NCI-H69 (cell line): ENCODE measurements at regions not wholly inside any gene's neighbourhood (a gene's known extent, or its start where the extent isn't known, plus 50 kb on each side); places are given as distances from the start of the nearest gene placed in this dataset.

Source experiments
- DNase-seq: peaks from one replicate; lab custom pipeline; 2025; lab: John Stamatoyannopoulos, UW

DNA sequence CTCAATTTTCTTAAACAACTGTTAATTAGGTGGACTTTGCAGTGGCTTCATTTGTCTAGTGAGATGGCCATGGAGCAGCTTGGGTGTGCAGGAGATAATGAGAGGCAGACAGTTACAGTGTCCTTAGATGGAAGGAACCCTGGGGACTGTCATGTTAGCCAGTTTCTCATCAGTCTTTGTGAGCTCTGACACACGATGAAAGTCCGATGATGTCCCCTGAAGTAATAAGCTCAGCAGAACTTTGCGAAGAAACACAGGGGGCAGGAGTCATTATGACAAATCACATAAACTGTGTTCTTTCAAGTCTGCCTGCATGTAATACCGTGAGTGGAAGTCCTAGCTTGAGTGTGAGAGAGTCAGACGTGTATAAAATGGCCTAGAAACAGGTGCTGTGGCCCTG lies 201.8 kb downstream of the DRD1 start:
- no peak for DNase-seq

- DNase-seq: no peak
Measured at GRCh38 chr5:175238326-175238725, 205.7 kb downstream of the DRD1 start.

- DNase-seq: no peak
Measured at GRCh38 chr5:175236176-175236575, 207.8 kb downstream of the DRD1 start.

GRCh38 chr5:175235251-175235960 lies 208.6 kb downstream of the DRD1 start:
- DNase-seq: no peak

DNA sequence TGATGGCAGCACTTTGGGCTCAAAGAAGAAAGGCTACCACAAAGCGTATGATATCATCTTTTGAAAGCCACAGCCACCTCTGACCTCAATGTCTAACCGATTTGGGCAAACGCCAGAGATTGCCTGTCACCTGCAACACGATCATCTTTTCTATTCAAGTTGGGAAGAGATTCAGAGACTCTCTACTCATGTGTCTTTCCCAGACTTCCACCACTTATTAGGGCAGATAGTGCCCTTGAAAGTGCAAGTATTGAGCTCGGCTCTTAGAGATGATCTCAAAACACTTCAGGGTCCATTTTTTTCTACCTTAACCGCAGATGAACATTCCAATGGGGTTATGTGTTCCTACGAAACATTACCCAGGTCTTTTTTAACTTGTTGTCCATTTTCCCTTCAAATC lies 213.7 kb downstream of the DRD1 start:
- no peak for DNase-seq

DNA sequence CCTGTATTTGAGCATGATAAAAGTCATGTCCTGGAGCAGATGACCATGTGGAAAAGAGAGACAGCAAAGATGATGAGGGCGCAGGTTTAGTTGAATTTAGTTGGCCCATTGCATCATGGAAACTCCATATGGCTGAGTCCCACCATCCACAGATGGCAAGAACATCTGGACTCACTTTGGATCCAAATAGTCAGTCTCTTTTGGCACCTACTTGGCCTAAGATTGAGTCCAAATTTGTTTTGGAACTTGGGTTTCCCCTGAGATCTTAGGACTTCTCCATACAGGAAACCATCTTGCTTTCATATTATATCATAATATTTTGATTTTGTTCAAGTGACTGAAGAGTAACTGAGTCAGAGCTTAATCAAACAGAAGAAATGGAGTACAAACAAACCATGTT lies 217.5 kb downstream of the DRD1 start:
- DNase-seq: no peak

GRCh38 chr5:175223291-175223690 lies 220.7 kb downstream of the DRD1 start:
- no peak for DNase-seq

GRCh38 chr5:175222621-175223020 lies 221.4 kb downstream of the DRD1 start:
- no peak for DNase-seq

DNA sequence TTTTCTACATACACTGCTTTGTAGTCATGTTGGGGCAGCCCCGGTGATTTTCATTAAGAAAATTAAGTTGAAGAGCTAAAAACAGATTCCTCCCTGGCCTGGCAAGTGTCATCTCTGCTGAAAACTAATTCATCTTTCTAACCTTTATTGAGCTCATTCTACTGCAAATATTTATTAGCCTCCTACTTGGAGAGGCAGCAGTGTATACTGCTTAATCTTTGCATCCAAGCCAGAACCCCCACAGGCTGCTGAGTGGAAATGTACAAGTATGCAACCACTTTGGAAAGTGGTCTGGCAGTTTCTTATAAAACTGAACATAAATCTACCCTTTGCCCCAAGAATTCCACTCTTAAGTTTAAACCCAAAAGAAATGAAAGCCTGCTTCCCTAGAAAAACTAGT lies 223.4 kb downstream of the DRD1 start:
- DNase-seq: no peak

GRCh38 chr5:175219366-175219765 lies 224.6 kb downstream of the DRD1 start:
- no peak for DNase-seq

- no peak for DNase-seq
Measured at GRCh38 chr5:175216991-175217390, 227.0 kb downstream of the DRD1 start.

GRCh38 chr5:175215906-175216305 lies 228.1 kb downstream of the DRD1 start:
- DNase-seq: no peak

DNA sequence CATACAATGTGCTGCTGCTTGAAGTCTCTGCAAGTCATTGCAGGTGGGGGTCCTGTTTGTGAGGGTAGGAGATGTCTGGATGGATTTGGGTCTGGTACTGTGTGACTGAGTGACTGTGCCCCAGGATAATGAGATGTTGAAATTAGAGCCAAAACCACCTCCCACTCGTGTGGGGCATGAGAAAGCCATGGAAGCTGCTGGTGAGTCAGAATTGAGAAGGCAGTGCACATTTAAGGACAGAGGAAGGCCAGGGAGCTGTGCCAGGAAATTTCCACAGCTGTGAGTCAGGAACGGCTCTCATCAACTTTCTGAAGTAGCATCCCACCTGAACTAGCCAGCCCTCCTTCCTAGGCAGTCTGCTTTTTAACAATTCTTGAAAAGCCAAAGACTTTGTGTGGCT lies 229.8 kb downstream of the DRD1 start:
- DNase-seq: no peak

DNA sequence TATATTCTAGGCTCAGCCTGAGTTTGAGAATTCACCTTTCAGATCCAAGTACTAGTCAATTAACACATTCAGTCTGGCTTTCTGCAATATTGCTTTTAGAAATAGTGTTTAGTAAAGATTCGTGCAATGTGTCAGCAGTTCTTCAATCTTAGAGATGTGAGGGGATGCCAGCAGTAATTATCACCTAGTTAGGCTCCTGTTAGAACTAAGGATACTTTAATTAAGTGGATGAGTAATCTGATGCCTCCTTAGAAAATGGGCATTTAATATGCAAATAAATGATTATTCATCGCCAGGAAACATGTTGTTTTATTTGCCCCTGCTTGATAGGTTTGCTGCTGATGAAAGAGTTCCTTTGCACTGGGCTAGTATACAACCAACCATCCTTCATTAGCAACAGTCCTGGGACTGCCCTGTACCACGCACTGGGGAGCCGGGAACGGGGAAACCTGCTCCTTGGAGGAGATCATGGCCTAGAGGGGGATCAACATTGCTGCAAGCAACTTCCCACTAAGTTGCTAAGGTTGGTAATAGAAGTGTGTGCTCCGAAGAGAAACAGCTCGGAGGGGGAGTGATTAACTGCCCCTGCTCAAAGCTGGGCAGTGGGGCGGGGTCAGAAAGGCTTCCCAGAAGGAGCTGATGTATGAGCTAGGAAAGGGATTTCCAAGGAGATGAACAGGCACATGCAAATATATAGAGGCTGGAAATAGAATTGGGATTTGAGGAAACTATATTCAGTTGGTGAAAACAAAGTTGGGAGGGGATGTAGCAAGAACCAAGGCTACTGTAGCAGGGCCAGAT lies 231.8 kb downstream of the DRD1 start:
- DNase-seq: no peak

DNA sequence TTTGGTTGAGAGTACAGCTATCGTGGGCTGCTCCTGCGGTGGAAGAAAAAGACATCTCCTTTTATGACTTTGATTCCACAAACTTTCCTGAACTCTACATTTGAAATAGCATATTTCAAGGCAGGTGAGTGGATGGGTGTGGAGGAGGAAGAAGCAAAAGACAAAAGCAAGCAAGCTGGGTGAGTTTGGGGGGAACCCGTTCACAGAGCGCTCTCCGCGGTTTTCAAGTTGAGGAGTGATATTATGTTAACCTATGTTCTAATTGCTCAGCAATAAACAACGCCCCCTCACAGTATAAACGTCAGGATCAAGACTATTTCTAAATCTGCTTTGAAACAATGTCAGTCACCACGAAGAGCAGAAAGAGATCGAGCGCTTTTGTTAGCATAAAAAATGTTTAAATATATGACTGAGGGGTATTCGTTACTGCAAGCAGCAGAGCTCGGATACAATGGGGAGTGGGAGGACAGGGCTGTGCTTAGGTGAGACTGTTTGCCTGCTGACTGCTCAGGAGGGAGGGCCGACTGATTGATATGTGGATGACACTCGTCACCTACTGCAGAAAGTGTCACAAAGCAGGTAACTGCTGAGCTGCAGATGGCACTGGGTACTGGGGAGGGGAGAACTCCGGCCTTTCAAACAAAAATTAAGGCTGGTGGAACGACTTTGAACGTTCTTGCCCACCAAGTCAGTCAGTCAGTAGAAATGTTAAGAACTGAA lies 236.5 kb downstream of the DRD1 start:
- no peak for DNase-seq

GRCh38 chr5:175206669-175207068 lies 237.3 kb downstream of the DRD1 start:
- DNase-seq: no peak

GRCh38 chr5:175202463-175203068 lies 241.4 kb downstream of the DRD1 start:
- DNase-seq: peak; percentile 16

- no peak for DNase-seq
Measured at GRCh38 chr5:175201393-175201792, 242.6 kb downstream of the DRD1 start.

DNA sequence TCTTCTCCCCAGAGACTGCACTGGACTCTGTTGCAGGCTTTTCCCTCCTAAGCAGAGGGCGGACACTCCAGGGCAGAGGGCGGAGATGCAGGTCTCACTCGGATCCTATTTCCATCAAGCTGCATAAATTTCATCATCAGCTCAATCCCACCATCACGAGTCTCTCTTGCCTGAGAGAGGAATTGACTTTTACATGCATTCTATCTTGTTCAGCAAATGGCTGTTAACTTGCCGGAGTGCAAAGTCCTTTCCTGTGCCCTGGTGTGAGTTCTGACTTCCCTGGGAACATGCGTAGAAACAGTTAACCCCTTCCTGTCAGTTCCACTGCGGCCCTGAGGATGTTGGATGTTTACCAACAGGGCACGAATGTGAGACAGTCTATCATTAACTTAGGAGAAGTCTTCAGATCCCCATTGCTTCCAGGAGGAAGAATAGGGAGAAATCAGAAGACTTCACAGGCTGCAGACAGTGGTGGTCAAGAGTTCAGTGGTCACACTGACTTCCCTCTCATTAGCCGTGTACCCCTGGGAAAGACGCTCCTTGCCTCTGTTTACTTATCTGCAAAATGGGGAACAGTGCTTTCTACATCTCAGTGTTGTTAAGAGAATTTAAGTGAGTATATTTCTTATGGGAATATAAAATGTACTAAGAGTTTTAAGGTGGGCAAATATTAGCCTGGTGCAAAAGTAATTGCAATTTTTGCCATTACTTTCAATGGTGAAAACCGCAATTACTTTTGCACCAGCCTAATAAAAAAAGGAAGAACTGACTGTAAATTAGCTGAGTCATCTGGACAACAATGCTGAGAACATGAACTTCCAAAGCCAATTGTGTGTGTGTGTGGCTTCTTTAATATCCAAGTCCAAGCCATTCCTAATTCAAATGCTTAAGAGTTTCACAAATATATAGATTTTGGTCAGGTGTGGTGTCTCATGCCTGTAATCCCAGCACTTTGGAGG lies 248.0 kb downstream of the DRD1 start:
- no peak for DNase-seq

DNA sequence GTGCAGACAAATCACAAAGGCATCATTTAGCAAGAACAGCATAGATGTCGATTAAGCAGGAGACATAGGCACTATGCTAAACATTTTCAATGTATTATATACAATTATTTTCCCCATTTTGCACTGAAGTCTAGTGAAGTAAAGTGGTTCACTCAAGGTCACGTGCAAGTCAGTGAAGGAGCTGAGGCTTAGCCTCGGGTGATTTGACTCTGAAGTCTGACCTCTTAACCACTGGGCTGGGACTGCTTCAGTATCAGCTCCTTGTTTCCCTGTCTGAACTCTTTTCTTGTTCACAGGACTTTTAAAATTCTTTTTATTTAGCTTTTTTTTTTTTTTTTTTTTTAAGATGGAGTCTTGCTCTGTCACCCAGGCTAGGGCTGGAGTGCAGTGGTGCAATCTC lies 262.7 kb downstream of the DRD1 start:
- DNase-seq: no peak

DNA sequence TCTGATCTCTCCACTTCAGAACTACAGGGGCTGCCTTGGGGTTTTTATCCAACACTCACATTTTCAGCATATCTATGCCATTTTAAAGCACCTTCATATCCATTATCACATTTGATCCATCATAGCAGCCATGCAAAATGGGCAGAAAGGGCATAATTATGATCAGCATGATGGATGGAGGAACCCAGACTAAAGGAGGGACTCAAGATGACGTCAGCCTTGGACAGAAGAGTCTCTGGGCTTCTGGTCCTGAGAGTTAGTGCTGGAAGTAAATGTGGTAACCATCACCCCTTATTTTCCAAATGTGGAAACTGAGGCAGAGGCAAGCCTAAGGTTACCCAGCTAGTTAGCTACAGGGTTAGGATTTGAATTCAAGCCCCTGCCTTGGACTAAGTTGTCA lies 273.1 kb downstream of the DRD1 start:
- no peak for DNase-seq
